ENCODE measurements at regions not wholly inside any gene's neighbourhood (a gene's known extent, or its start where the extent isn't known, plus 50 kb on each side); places are given as distances from the start of the nearest gene placed in this dataset.

DNA sequence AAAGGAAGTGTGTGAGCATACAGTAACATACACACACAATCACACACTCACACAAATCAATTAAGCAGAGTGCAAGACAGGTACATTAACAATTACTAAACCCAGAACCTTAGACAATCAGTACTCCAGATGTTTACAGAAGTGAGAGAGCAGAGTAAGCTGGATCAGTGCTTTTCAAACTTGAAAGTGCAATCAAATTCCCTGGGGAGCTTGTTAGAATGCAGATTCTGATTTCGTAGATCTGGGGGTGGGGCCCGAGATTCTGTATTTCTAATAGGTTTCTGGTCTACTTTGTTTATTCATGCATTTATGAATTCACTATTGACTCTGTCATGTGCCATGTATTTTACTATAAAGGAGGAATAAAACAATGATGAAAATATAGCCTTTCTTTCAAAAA is 179.6 kb upstream of the PHYHIPL start:
- no peak for DNase-seq (ENCODE audit: low read depth in 2 of 2)

DNA sequence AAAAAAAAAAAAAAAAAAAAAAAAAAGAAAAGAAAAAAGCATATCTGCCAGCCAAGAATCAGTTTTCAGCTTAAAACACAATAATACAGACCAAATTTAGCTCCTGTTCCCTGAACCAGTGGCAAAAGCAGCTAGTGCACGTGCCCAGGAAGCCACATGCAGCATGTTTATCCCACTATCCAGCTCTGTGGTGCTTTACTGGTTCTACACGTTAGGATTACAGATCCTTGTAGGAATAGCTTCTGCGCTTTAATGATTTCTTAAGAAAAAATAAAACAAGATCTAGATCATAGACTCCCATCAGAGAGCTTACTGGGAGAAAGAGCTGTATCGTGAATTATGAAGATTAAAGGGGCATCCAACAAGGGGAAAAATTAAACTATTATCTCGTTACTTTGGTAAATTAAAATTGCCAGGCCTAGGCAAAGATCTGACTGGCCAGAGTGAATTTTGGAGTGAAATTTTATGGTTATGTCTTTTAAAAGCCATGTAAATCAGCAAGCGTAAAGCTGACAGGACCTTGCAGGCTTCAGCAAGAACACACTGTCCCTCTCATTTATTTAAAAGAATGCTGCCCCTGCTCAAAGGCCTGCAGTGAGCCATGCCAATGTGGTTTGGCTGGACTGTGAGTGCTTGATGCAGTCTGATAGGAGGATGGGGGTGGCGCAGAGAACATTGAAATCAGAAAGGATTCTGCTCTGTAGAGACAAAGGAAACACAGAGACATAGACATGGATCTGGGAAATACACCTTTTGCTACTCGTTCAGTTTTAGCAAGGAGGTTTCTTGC is 177.3 kb upstream of the PHYHIPL start:
- DNase-seq (ENCODE audit: low read depth in 2 of 2): no peak

DNA sequence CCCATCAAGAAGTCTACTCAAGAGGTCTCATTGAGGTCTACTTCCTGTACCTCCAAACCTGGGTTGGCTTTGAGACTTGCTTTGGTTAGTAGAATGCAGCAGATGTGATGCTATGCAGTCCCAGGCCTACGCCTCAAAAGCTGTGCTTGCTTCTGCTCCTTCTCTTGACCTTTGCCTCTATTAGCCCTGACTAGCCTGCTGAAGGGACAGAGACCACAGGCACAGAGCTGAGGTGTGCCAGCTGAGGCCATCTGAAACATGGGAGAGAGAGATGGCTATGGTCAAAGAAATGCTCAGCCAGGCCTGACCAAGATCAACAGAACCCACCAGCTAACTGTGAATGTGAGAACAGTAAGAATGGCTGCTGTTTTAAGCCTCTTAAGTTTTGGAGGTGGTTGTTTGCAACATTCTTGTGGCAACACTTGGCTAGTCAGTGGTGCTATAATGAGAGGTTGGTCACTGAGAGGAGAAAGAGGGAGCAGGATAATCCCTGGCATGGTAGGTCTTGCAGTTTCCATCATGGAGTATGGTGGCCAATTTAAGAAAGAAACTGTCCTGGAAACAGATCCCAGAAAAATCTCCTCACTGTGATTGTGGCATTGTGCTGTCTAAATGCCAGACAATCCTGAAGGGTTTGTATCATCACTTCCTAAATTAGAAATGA is 176.1 kb upstream of the PHYHIPL start:
- DNase-seq (ENCODE audit: low read depth in 2 of 2): no peak

DNA sequence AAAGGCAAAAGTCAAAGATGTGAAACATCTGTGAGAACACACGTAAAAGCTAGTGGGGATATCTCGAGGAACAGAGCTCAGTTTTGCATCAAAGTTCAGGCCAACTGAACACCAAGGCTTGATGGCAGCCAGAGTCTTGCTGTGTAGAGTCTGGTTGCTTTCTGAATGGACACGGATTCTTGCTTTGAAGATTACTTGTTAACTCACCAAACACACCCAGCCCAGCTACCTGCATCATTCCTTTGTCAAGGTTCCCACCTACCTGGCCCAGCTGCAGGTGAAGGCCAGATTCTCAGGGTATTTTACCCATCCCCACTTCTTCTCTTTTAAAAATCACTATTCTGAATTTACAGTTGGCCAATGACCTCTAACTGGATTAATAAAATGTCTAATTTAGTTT is 174.4 kb upstream of the PHYHIPL start:
- DNase-seq (ENCODE audit: low read depth in 2 of 2): no peak

DNA sequence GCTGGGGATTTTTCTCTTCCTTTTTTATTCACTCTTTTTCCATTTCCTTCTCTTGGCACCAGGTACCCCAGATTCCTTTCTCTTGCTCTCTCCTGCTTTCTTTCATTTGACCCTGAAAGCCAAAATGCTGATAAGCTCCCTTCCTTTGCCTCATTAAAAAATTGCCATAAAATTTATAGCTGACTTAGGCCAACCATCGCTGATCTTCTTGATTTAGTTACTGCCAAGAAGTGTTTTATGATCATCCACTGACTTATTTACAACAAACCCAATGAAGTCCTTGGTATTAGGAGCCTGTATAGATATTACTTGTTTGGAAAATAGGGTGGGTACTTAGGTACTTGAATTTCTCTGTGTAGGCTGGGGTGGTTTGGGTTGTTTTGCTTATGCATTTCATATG is 173.2 kb upstream of the PHYHIPL start:
- DNase-seq (ENCODE audit: low read depth in 2 of 2): no peak

DNA sequence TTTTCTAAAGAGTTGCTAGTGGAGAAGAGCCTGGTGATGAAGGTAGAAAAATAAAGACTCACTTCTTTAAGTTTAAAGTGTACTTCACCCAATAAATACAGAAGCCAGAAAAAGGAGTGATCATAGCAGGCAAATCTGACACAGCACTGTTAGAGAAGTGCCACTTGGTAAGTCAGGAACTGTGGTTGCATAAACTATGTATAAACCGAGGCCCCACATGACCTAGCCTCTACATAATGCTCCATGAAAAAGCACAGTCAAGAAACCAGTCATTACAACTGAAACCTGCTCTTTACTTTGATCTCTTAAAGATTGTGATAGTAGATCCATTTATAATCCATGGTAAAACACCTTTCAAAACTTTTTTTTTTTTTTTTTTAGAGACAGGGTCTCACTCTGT is 172.1 kb upstream of the PHYHIPL start:
- no peak for DNase-seq (ENCODE audit: low read depth in 2 of 2)

DNA sequence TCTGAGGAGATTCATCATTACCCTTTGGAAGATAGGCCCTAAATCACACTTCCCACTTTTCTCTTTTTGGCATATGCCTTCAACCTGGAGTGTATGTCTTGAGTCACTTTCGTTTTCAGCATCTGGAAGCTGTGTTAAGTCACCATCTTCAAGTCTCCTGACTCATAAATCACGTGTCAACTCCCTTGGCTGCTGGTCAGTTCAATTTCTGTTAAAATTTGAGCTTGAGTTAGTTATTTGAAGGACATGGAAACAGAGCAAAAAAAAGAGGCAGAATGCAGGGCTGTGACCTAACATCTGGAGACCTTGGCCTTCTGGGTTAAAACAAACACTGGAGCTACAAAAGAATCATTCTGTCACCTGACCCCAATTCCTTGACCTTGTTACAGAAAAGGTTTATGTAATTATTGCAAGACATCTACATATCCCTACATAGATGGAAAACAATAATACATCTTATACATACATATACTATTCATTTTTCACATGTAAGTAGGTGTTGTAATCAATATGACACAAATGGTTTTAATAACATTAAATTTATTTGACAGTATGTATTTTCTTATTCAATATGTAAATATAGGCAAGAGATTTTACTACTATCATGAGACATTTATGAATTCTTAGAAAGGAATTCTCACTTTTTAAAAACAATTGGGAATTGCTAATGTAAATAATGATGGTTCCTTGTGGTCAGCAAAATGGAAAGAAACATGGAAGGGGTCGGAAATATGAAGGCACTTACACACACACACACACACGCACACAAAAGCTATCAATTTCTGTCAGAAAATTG is 169.7 kb upstream of the PHYHIPL start:
- DNase-seq (ENCODE audit: low read depth in 2 of 2): no peak

DNA sequence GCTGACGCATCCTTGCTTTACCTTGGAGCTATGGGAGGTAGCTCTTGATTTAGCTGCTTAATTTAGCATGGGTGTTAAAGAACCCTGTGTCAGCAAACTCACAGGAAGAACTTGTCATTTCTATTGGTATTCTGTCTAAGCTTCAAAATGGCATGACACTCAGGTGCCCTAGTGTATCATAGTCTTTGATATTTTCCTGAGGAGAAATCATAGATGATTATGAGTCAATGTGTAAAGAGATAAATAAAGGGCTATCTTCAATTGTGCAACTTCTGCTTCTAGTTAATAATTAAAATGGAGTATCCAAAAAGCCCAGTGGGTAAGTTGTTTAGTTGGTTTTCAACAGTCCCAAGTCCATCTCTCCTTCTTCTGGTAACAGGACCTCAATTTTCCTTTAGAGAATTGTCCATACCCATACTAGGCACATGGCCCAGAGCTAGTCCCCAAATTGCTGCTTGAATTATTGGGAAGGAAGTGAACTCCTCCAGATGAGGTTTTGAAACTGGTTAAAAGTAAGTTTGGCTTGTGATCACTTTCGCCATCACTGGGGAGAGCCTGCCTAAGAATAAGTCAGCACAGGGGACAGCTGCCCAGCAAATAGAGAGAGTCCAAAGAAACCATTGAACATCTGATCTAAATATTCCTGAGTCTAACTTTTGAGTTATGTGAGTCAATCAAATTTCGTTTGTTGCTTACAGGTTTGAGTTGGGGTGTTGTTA is 169.0 kb upstream of the PHYHIPL start:
- no peak for DNase-seq (ENCODE audit: low read depth in 2 of 2)

DNA sequence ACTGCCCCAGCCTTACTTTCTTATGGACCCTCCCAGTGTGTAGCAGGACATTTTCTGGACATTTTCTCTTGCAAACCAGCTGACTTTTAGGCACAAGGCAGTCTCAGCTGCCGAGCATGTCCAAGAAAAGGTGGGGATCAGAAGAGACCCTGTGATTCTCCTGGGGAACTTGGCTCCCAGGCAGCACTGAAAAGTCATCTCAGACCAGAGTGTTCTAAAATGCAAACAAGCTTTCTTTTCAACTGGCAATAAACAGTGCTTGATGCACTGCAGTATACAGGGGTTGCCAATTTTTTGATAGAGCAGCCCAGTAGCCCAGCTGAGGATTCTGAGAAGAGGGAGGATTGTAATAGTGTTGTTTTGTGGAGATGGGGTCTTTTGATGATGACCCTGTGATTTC is 168.0 kb upstream of the PHYHIPL start:
- DNase-seq (ENCODE audit: low read depth in 2 of 2): no peak

DNA sequence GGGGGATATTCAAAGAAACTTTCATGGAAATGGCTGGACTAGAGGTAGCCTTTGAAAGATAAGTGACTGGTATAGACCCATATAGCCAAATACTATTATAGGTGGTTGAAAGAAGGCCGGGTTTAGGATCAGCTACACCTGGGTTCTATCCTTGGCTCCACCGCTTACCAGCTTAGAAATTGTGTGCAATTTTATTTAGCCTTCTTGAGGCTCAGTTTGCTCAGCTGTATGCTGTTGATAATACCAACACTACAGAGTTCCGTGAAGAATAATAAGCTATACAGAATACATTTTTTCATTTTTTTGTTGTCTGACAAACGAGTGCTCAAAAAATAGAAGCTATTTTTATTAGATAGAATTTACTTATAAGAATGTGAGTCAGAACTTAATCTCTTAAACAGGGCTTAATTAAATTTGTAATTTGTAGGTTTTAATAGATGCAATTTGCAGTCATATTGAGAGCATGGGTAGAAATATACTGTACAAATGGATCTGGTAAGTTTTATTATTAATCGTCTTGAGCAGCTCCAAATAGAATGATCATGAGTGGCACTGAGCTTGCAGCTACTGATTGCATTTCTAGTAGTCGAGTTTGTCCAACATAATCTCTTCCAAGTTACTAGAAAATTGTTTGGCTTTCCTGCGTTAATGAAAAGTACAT is 164.3 kb upstream of the PHYHIPL start:
- DNase-seq (ENCODE audit: low read depth in 2 of 2): no peak

DNA sequence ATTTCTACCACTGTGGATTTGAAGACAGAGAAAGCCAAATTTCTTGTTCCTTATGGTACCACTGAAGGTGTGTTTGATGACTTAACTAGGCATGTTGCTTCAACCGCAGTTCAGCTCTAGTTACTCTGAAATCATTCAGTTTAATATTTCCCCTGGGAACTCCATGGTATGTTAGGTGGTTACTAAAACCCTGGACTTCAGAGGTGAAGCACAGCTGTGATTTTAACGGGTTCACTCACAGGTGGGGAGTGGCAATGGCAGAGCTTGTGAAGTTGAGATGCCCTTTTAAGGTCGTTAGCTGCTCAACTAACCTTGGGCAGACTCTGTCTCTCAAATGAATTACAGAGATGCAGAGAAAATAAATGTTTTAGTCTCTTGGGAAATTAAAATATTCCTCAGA is 163.6 kb upstream of the PHYHIPL start:
- DNase-seq (ENCODE audit: low read depth in 2 of 2): no peak

DNA sequence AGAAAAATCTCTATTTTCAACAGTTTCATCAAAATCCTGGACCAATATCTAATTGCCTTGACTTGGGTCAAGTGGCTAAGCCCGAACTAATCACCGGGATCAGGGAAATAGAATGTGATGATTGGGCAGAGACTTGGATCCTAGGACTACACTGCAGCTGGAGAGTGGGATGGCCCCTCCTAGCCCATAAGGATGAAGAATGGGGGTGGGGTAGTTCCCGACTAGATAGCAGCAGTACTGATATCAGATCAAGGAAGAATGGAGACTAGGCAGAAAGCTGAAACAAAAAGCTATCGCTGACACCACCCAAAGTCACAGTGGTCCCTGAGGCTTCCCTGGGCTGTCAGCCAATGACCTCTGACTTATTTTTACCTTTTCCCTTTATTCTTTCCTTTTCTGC is 160.4 kb upstream of the PHYHIPL start:
- no peak for DNase-seq (ENCODE audit: low read depth in 2 of 2)

DNA sequence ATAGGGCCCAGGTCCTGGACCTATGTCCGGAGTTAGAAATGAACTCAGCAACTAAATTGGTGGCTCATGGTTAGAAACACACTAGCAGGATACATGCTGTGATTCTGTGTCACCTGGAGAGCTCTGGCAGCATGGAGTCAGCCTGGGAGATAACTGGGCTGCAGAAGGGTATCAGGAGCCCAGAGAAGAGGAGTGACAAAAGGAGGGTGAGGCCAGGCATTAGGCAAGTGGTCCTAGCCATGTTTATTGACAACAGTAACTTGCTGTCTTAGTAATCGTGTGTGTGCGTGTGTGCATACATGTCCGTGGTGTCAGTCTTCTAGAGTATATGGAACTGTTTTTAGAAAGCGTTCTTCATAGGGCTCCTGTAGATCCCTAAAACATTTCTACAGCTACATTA is 157.5 kb upstream of the PHYHIPL start:
- DNase-seq (ENCODE audit: low read depth in 2 of 2): no peak

DNA sequence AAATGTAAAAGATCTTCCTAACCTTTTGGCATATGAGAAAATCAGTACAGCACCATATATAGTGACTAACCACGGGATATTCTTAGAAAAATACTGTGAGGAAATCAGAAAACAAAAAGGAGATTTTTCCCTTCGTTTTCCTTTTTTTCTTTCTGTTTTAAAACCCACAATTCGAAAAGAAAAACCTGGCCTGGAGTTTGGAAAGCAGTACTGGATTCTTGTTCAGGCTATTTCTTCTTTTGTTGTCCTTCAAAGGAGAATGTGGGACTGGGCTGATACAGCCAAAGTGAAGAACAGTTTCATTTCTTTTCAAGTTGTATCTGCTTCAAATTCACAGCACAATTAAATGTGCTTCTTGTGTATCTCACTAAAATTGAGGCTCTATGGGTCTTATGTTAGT is 156.8 kb upstream of the PHYHIPL start:
- DNase-seq (ENCODE audit: low read depth in 2 of 2): no peak

DNA sequence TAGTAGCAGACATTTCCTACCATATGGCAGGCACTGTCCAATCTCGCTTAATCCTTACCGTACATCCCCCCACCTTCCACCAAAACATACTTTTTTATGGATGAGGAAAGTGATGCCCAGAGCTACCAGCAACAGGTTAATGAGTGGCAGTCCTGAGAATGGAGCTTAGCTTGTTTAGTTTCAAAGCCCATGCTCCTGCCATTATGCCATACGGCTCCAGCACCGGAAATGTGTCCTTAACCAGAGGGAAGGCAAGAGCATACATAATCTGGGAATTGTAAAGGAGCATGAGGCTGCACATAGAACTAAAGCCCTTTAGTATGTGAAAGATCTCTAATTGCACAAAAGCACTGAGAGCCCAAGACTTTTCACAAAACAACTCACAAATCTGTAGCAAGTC is 155.9 kb upstream of the PHYHIPL start:
- no peak for DNase-seq (ENCODE audit: low read depth in 2 of 2)

DNA sequence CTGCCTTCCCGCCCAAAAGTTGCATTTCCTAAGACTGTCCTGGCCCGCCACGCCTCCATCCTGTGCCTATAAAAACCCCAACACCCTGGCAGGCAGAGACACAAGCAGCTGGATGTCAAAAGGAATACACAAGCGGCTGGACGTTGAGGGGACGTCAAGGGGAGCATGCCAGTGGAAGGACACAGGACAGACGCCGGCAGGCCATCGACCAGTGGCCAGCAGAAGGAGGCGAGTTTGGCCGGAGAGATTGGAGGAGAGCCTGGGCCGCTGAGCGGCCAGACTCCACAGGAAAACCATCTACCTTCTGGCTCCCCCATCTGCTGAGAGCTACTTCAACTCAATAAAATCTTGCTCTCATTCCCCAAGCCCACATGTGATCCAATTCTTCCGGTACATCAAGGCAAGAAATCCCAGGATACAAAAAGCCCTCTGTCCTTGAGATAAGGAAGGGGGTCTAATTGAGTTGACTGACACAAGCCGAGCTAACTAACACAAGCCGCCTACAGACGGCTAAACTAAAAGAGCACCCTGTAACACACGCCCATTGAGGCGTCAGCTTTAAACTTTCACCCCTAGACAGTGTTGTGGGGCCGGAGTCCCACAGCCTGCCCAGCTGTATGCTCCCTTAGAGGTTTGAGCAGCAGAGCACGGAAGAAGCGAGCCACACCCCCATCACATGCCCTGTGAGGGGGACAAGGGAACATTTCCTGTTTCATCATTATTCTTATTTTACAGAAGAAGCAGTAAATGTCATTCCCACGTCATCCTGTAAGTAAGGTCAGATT is 150.3 kb upstream of the PHYHIPL start:
- no peak for DNase-seq (ENCODE audit: low read depth in 2 of 2)

DNA sequence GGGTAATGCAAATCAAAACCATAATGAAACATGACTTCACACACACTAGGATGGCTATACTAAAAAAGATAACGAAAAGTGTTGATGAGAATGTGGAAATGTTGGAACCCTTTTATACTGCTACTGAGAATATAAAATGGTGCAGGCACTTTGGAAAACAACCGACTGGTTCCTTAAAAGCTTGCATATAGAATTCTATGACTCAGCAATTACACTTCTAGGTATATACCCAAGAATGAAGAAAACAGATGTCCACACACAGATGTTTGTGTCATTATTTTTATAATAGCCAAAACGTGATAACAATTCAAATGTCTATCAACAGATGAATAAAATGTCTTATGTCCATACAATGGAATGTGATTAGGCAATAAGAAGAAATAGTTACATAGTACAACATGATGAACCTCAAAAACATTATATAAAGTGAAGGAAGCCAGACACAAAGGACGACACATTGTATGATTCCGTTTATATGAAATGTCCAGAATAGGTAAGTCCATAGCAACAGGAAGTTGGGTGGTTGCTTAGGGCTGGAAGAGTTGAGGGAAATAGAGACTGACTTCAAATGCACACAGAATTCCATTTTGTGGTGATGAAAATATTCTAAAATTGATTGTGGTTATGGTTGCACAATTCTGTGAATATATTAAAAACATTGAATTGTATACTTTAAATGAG is 148.3 kb upstream of the PHYHIPL start:
- DNase-seq (ENCODE audit: low read depth in 2 of 2): no peak

DNA sequence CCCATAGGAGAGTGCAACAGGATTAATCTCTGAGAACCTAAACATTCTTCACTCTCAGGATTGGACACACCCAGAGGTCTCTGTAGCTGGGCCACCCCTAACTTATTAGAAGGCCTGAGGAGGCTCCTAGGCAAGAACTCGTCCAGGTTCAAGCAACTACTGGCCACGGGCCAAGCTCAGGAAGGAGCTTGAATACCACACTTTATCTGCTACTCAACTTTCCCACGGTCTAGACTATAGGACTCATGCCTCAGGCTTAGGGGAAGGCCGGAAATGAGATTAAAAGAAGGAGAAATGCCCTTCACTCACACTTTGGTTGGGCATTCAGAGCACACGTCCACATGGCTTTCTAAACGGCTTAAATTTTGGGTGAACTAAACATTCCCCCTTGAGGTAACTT is 142.8 kb upstream of the PHYHIPL start:
- DNase-seq (ENCODE audit: low read depth in 2 of 2): no peak

DNA sequence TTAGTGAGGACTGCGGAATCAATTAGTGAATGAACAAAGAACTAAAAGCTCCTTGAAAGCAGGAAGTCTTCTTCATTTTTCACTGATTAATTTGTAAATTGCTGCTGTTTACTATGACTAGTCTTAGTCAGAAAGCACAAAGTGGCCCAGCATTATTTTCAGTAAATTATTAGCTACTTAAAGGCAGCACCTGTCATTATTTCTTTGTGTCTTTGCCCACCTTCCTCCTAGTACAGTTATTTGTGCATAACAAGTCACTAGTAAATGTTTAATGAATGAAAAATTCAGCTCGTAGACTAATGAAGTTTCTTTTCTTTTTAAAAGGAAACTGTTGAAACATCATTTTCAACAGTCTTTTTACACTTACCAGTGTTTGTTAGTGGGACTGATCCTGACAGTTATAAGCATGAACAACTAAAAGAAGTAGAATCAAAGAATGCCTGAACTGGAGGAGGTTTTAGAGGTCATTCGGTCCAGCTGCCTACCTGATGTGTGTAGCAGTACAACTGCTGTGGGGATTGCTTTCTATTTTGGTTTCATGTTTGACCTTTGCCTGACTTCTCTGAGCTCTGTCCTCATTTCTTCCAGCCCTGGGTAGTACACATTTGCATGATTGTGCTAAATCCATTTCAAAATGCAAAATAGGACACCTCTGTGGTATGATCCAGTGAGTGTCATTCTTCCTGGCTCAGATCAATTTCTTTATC is 140.0 kb upstream of the PHYHIPL start:
- DNase-seq (ENCODE audit: low read depth in 2 of 2): no peak

DNA sequence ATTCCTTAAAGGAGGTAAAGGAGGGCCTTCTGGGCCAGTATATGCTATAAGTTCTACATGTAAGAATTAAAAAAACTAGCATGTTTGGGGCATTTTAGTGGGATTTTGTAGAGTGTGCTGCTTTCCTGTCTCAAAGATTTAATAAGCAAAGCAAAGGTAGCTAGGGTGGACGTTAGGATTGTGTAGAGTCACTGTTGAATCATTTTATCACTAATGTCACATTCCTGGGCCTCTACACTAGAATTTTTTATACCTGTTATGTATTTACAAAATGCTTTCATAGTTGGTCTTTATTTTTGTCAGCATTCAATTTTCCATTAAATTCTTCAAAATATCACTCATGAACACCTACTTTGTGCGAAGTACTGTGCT is 139.4 kb upstream of the PHYHIPL start:
- no peak for DNase-seq (ENCODE audit: low read depth in 2 of 2)
